OCI-LY7 (cell line): ENCODE measurements at regions not wholly inside any gene's neighbourhood (a gene's known extent, or its start where the extent isn't known, plus 50 kb on each side); places are given as distances from the start of the nearest gene placed in this dataset.
A peak's percentile ranks its signal among the peaks of the same experiment; 100 is the strongest.

Experiments used
- BruUV-seq: library from RNA; stranded (reverse); fragments of 400-500 nt; replicated peaks from 2 replicates; lab custom pipeline; 2021; lab: Mats Ljungman, UMichigan
- CTCF ChIA-PET: fragments of 300-600 bp; sonication (Branson Sonifier 250); formaldehyde crosslinking; loops from one replicate; lab custom pipeline; 2022; ENCODE audit warnings: antibody characterized with exemption; ENCODE audit not compliant: unreplicated experiment; lab: Charles Lee
- POLR2A ChIA-PET: fragments of 300-600 bp; sonication (Branson Sonifier 250); formaldehyde crosslinking; loops from one replicate; lab custom pipeline; 2022; ENCODE audit warnings: antibody characterized with exemption; lab: Charles Lee
- DNase-seq: peaks from one replicate; pipeline ENCODE4 v3.0.0-alpha.2; 2015; ENCODE audit warnings: low spot score
- H2AFZ ChIP-seq: fragments of 200-600 bp; sonication (generic), shearing (Covaris generic); 2 replicates; pipeline ENCODE4 v1.6.1; 2014; ENCODE audit warnings: mild to moderate bottlenecking, antibody characterized with exemption, low read length, moderate library complexity
- H3K27ac ChIP-seq: fragments of 200-600 bp; sonication (generic); 2 replicates; pipeline ENCODE4 v1.5.1; 2014; ENCODE audit warnings: mixed run types, low read depth, mild to moderate bottlenecking, moderate library complexity, low read length, inconsistent platforms; ENCODE audit not compliant: poor library complexity, severe bottlenecking
- H3K36me3 ChIP-seq: fragments of 200-600 bp; sonication (generic); 2 replicates; pipeline ENCODE4 v1.6.1; 2014; ENCODE audit warnings: mild to moderate bottlenecking, antibody characterized with exemption, low read length, moderate library complexity, mixed read lengths; ENCODE audit not compliant: insufficient read depth
- H3K4me1 ChIP-seq: fragments of 200-600 bp; sonication (generic); 2 replicates; pipeline ENCODE4 v1.5.1; 2014; ENCODE audit warnings: mild to moderate bottlenecking, low read length; ENCODE audit not compliant: insufficient read depth, poor library complexity, severe bottlenecking
- H3K4me2 ChIP-seq: fragments of 200-600 bp; sonication (generic); 2 replicates; pipeline ENCODE4 v1.6.1; 2014; ENCODE audit warnings: mild to moderate bottlenecking, low read length
- H3K4me3 ChIP-seq: fragments of 200-600 bp; sonication (generic); 2 replicates; pipeline ENCODE4 v1.5.1; 2014; ENCODE audit warnings: mild to moderate bottlenecking, low read depth, low read length; ENCODE audit not compliant: poor library complexity, severe bottlenecking
- H3K79me2 ChIP-seq: fragments of 200-600 bp; sonication (generic); 2 replicates; pipeline ENCODE4 v1.6.1; 2016; ENCODE audit warnings: low read depth, mild to moderate bottlenecking, low read length, moderate library complexity, mixed read lengths; ENCODE audit not compliant: insufficient read depth
- H3K9me2 ChIP-seq: fragments of 200-600 bp; sonication (generic); 2 replicates; pipeline ENCODE4 v1.6.1; 2016; ENCODE audit warnings: mild to moderate bottlenecking, low read length, mixed read lengths; ENCODE audit not compliant: insufficient read depth
- H3K9me3 ChIP-seq: fragments of 200-600 bp; sonication (generic); 2 replicates; pipeline ENCODE4 v1.6.1; 2014; ENCODE audit warnings: mild to moderate bottlenecking, mixed run types, low read length, mixed read lengths
- H4K20me1 ChIP-seq: fragments of 200-600 bp; sonication (generic); 2 replicates; pipeline ENCODE4 v1.6.1; 2014; ENCODE audit warnings: mild to moderate bottlenecking, antibody characterized with exemption, low read length, moderate library complexity, mixed read lengths; ENCODE audit not compliant: insufficient read depth
- EZH2phosphoT487 ChIP-seq: fragments of 200-600 bp; sonication (generic); IDR thresholded peaks from 2 replicates; pipeline ENCODE4 v1.6.1; 2018; ENCODE audit warnings: low read depth, borderline replicate concordance, mild to moderate bottlenecking, mixed run types, antibody characterized with exemption, low read length, moderate library complexity, mixed read lengths
- intact Hi-C: fragments of 100-400 bp; cut with micrococcal nuclease; formaldehyde crosslinking; loops from one replicate; pipeline ENCODE4 v1.10.0; 2022; ENCODE audit not compliant: unreplicated experiment
- TF ChIP-seq, protein P1 (sequence below): fragments of 200-600 bp; sonication (generic); conservative IDR thresholded peaks from 2 replicates; pipeline ENCODE4 v1.5.1; 2014; ENCODE audit warnings: mild to moderate bottlenecking, antibody characterized with exemption, low read length, moderate library complexity, mixed read lengths

- ChIA-PET CTCF (no interaction called here), POLR2A (no interaction called here)
- Histone ChIP-seq H3K4me3 (no peak overlapping the region), H3K36me3 (no peaks in the 10 kb centered on the region), H3K4me2 (no peak overlapping the region), H3K79me2 (no peaks in the 10 kb centered on the region), H3K4me1 (no peaks in the 10 kb centered on the region), H4K20me1 (no peaks in the 10 kb centered on the region), H3K9me2 (no peaks in the 10 kb centered on the region), H2AFZ (no peak overlapping the region), H3K9me3 (no peaks in the 10 kb centered on the region), H3K27ac (no peak overlapping the region)
- intact Hi-C loops: loop anchor here (2.0 kb wide), 1 partner anchor 1858 kb away; no protein-coding TSS in a partner anchor
- DNase-seq: peak; percentile 46
- TF ChIP-seq, protein P1, sequence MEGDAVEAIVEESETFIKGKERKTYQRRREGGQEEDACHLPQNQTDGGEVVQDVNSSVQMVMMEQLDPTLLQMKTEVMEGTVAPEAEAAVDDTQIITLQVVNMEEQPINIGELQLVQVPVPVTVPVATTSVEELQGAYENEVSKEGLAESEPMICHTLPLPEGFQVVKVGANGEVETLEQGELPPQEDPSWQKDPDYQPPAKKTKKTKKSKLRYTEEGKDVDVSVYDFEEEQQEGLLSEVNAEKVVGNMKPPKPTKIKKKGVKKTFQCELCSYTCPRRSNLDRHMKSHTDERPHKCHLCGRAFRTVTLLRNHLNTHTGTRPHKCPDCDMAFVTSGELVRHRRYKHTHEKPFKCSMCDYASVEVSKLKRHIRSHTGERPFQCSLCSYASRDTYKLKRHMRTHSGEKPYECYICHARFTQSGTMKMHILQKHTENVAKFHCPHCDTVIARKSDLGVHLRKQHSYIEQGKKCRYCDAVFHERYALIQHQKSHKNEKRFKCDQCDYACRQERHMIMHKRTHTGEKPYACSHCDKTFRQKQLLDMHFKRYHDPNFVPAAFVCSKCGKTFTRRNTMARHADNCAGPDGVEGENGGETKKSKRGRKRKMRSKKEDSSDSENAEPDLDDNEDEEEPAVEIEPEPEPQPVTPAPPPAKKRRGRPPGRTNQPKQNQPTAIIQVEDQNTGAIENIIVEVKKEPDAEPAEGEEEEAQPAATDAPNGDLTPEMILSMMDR: peak; percentile 80
- no peak for TF ChIP-seq EZH2phosphoT487
- no TSS peak for BruUV-seq
These were observed 405.8 kb downstream of the IGSF11 start for GRCh38 chr3:118628704-118629341.

DNA sequence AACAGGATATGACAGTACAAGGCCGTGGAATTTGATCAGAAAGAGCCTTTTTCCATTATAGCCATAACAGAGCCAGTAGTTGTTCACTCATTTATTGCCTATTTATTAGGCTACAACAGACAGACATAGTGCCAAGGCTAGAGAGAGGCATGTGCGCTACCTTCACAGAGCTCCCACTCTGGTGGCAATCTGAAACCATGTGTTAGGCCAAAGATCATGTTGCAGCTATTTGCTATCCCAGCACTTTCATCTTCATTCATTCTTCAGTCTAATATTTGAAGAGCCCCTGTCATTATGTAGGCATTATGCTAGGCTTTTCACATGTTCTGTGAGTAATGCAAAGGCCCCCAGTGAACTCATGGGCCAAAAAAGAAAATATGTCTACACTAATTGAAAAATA lies 404.8 kb downstream of the IGSF11 start:
- Histone ChIP-seq H3K9me2 (no peaks in the 10 kb centered on the region), H3K27ac (no peak overlapping the region), H3K4me3 (no peak overlapping the region), H3K9me3 (no peaks in the 10 kb centered on the region), H3K36me3 (no peaks in the 10 kb centered on the region), H3K4me1 (no peaks in the 10 kb centered on the region), H3K79me2 (no peaks in the 10 kb centered on the region), H2AFZ (no peak overlapping the region), H3K4me2 (no peak overlapping the region), H4K20me1 (no peaks in the 10 kb centered on the region)
- BruUV-seq: no TSS peak
- ChIA-PET CTCF (no interaction called here), POLR2A (no interaction called here)
- TF ChIP-seq EZH2phosphoT487: no peak
- TF ChIP-seq, protein P1: no peak
- intact Hi-C loops: loop anchor here (2.0 kb wide), 1 partner anchor 1859 kb away; no protein-coding TSS in a partner anchor
- no peak for DNase-seq

GRCh38 chr3:118635711-118636110 lies 398.9 kb downstream of the IGSF11 start:
- no peak for DNase-seq
- H4K20me1 ChIP-seq: no peaks in the 10 kb centered on the region
- intact Hi-C loops: no loop called here
- no peaks in the 10 kb centered on the region for H3K9me3 ChIP-seq
- H3K9me2 ChIP-seq: no peaks in the 10 kb centered on the region
- no peak overlapping the region for H2AFZ ChIP-seq
- H3K4me2 ChIP-seq: no peak overlapping the region
- ChIA-PET POLR2A (no interaction called here), CTCF (no interaction called here)
- no TSS peak for BruUV-seq
- H3K36me3 ChIP-seq: no peaks in the 10 kb centered on the region
- no peaks in the 10 kb centered on the region for H3K79me2 ChIP-seq
- H3K4me3 ChIP-seq: no peak overlapping the region
- TF ChIP-seq EZH2phosphoT487: no peak
- TF ChIP-seq, protein P1: no peak
- H3K27ac ChIP-seq: no peak overlapping the region
- no peaks in the 10 kb centered on the region for H3K4me1 ChIP-seq
